Ishikawa (cell line): ENCODE measurements at regions not wholly inside any gene's neighbourhood (a gene's known extent, or its start where the extent isn't known, plus 50 kb on each side); places are given as distances from the start of the nearest gene placed in this dataset.

ENCODE experiments used
- EP300 ChIP-seq: IDR thresholded peaks from 2 replicates; pipeline ENCODE4 v1.6.1; 2012; ENCODE audit warnings: borderline replicate concordance
- MAX ChIP-seq: IDR thresholded peaks from 2 replicates; pipeline ENCODE4 v1.6.1; 2012
- TEAD4 ChIP-seq: IDR thresholded peaks from 2 replicates; pipeline ENCODE4 v1.6.1; 2012

- TF ChIP-seq MAX = no peak
- no peak for TF ChIP-seq EP300
- no peak for TF ChIP-seq TEAD4
These were observed 89.0 kb upstream of the RAB12 start for GRCh38 chr18:8520266-8520665.
